COR-L47 (cell line): ENCODE measurements at regions not wholly inside any gene's neighbourhood (a gene's known extent, or its start where the extent isn't known, plus 50 kb on each side); places are given as distances from the start of the nearest gene placed in this dataset.

ENCODE experiments used
- DNase-seq: peaks from one replicate; lab custom pipeline; 2025; lab: John Stamatoyannopoulos, UW

DNA sequence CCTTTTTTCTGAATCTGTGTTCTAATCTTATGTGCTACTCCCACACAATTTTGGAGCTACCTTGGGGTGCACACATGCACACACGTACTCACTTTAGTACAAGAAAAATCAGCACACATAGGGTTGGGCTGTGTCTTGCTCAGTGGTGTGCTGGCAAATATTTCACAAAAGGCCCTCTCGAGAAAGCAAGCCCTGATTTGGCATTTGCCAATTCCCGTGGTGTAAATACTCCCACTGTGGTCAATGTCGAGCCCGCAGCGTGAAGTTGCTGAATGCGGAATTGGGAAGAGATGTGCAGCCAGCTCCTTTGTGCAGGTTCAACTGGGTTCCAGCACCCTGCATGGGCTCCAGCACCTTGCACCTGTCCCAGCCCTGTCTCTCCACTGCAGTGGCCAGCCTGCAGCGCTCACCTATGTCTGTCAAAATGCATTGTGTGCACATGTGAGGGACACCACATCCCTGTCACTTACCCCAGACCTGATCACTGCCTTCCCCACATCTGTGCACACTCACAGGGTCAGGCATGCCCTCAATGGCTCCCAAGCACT is 78.4 kb upstream of the WNT4 start:
- no peak for DNase-seq

DNA sequence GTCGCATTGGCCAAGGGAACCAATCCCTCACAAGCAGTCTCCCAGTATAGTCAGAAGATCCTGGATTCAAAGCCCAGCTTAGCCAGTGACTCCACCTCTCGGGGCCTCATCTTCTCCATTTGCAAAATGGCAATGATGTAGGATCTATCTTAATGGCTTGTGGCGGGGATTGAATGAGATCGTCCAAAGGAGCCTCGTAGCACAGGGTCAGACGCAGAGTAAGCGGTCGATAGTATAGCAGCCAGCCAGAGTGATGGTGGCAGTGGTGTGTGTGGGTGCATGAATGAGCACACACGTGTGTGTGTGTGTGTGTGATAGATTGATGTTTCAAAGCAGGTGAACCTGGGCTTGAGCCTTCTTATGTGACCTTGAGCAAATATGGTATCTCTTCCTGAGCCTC is 79.8 kb upstream of the WNT4 start:
- DNase-seq = no peak

DNA sequence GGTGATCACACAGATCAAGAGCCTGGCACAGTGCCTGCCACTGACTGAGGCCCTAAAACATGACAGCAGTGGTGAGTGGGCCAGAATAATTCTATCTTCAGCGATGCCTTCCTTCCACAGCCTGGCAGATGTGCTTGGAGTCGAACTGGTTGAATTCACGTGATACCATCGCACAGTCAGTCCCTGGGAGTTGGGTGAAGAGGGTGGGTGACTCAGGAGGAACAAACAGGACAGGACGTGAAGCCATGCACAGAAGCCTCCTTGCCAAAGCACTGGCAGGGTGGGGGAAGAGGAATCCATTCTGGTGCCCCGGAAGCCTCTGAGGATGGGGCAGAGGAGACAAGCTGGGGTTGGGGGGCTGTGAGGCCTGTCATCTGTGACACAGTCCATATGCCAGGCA is 80.3 kb upstream of the WNT4 start:
- no peak for DNase-seq

DNA sequence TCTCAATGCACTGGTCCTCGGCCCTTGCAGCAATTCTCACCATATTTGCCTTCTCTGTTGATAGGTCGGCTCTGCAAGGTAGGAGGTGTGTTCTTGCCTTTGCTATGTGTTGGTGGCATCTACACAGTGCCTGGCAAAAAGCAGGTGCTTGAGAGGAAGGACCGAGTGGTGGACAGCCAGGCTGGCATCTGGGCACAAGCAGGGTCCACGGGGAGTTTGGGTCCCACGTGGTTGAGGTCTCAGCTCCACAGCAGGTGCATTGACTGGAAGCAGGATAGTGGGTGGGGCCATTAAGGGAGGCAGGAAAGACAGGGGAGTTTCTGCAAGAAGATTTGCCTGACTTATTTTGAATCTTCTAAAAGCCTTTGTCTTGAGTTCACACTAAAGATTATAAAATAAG is 81.2 kb upstream of the WNT4 start:
- DNase-seq = no peak

DNA sequence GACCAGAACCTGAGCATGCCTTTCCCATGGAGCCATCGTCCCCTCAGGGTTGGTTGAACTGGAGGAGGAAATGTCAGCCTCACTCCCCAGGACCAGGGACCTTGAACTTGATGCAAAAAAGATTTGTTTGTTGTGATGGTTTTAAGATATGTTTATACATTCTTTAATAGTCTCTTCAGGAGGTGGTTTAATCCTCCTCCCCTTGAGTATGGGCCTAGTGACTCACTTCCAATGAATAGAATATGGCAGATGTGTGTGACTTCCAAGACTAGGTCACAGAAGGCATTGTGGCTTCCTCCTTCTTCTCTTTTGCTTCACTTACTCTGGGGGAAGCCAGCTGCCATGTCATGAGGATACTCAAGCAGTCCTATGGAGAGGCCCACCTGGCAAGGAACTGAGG is 81.7 kb upstream of the WNT4 start:
- no peak for DNase-seq

DNA sequence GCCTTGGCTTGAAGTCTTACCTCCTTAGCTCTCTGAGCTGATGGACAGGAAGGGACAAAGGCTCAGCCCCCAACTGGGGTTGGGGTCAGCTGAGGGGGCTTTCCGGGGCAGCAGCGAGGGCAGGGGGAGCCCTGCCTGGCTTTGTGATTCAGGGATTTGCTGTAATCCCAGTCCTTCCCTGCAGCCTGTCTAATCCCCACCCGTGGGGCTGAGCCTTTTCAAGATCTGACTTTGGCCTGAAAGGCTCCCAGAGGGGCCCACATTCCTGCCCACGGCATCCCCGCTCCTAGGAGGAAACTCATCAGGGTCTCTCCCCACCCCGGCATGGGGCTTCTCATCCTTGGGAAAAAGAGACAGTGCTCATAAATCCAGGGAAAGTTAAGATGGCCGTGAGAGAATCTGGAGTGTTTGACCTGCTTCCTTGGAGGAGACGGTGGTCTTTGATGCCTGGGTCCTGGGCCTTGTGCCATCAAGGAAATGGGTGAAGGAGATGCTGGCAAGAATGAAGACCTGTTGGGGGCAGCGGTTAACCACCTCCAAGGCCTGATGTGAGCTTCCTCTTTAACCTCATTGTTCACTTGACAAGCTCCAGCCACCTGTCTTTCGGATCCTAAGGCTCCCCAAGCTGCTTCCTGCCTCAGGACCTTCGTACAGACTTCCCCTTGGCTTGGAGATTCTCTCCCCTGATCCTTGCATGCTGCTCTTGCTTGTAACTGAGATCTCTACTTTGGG is 83.1 kb upstream of the WNT4 start:
- no peak for DNase-seq

DNA sequence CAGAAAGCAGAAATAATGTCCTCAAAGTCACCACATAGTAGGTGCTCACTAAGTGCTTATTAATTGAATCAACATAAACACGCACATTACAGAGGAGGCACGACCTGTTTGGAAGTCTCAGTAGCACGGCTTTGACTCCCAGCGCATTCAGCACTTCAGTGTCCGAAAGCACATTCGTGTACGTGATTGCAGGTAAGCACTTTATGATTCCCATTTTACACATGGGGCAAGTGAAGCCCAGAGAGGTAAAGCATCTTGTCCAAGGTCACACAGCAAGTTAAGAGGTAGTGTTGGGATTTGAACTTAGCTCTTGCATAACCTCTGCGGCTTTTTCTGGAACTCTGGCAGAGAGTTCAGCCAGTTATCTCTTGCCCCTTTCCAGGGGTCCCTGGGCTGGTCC is 85.2 kb upstream of the WNT4 start:
- no peak for DNase-seq

DNA sequence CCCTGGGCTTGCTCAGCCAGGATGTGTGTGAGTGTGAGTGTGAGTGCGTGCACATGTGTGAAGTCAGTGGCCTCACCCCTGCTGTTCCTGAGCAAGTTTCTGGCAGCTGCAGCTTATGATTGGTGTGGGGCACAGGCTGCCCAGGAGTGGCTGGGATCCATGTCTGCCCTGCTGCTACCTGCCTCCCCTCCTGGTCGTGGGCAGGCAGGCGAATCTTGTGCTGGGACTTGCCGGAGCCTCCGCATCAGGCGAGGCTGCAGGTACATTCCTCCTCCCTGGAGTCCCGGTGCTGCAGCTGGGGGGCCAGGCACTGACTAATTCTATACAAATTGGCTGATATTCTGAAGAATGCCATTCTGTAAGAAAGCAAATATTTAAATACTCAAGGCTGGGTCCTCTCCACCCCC is 85.6 kb upstream of the WNT4 start:
- no peak for DNase-seq

DNA sequence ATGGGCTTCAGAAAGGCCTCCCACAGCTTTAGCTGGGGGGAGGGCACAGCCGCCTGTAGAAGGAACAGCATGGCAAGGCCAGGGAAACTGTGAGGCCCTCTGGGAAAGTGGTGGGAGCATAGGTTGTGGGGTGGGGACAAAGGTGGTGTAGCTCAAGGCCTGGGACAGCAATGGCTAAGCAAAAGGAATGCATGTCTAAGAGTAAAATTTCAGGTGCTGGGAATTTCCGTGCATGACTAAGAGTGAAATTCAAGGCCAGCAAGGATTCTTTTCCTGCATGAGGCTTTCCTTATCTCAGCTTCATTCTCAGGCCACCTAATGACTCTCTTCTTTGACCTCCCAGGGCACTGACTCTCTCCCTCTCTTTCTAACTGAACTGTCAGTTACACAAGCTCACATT is 86.5 kb upstream of the WNT4 start:
- no peak for DNase-seq

DNA sequence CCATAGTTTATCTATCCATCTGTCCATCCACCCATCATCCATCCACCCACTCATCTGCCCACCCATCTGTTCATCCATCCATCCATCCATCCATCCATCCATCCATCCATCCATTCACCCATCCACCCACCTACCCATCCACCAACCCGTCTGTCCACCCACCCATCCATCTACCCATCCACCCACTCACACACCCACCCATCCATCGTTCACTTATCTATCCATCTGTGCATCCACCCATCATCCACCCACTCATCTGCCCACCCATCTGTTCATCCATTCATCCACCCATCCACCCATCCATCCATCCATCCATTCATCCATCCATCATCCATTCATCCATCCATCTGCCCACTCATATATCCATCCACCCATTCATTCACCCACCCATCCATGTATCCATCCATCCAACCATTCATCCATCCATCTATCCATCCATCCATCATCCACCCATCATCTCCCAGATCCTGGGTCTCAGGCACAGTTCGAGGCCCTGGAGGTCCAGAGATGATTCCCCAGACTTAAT is 88.2 kb upstream of the WNT4 start:
- no peak for DNase-seq

DNA sequence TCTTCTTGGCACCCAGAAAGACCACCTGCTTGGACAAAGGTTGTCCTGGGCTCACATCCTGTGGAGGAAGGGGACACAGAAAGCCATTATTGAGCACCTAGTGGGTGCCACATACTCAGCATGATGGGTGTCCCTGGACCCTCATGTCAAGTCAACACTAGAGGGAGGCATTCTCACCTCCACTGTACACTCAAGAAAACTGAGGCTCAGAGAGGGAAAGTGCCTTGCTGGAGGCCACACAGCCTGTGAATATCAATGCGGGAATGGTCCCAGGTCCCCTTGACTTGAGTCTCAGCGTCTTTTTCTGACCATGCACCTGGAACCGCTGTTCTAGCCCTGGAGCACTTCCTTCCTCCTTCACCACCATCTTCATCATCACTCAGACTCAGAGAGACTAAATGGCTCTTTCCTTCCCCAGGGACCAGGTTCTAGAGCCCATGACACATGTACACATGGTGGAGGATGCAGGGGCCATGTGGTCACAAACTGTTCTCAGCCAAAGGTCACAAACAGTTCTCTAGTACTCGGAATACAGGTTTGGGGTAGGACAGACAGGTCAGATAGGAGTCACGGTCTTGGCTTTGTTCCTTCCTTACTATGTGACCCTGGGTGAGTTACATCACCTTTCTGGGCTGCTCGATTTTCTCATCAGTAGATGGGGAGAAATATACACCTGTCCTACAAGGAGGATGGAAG is 89.2 kb upstream of the WNT4 start:
- no peak for DNase-seq

DNA sequence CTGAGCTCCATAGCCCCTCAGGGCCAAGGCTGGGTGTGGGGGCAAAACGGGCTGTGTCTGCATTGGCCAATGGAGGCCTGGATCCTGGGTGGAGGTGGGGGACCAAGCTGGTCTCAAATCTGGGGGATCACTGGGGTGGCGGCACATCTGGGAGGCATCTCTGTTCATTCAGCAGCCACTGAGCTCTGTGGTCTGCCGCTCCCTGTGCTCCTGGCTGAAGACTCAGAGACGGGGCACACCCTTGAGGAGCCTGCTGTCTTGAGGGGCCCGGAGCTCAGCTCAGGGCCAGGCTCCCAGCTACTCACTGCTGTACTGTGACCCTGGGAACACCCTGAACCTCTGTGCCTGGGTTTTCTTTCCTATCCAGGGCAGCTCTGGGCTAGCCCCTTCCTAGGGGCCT is 90.3 kb upstream of the WNT4 start:
- no peak for DNase-seq

DNA sequence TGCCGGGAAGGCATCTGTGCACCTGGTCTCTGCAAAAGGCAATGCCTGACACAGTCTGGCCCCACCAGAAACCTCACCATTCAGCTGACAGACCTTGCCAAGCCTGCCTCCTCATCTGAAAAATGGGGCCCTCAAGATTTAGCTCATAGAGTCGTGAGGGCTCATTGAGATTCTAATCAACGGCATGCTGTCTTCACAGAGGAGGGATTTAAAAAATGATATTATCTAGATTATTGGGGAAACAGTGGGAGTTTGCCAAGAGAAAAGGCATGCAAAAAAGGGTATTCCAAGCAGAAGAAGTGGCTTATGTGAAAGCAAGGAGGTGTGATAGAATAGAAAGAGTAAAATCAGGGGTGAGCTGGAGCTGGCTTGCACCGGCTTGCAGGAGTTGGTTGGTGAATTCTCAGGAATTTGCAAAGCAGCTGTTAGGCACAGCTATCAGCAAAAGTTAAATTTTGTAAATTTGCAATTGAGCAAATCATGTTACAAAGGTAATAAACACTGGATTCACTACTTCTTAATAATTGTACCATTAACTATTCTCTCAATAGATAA is 91.7 kb upstream of the WNT4 start:
- DNase-seq = no peak

DNA sequence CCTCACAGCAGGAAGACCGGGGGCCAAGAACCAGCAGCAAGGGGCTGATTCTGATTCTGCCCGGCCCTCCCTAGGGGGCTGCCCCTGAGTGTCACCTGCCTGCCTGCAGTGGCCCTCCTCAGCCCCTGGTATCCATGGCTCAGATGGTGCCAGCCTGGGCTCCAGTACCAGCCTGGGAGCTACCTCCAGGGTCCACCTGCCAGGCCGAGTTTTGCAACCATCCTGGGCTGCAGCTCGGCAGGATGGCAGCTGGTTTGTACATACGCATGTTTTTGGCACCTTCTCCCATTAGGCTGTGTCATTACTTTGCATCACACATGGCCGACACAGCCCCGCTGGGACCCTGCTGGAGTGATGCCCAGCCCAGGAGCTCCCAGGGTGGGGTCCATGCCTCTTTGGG is 93.3 kb upstream of the WNT4 start:
- DNase-seq = no peak

DNA sequence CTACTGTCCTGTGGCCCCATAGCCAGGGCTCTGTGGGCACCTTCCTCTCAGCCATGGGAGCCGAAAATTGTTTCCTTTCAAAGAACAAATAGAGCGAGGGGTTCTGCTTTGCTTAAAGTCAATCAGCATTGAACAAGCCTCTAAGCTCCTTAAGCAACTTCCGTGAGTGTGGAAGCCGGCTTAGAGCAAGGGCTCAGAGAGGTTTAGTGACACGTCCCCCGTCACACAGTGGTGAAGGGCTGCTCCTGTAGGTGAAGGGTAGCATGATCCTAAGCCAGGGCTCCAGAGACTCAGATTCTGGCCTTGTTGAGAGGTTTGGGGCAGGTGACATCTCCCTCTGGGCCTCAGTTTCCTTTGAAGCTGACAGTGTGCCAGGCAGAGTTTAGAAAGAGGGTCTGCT is 94.0 kb upstream of the WNT4 start:
- DNase-seq = no peak

DNA sequence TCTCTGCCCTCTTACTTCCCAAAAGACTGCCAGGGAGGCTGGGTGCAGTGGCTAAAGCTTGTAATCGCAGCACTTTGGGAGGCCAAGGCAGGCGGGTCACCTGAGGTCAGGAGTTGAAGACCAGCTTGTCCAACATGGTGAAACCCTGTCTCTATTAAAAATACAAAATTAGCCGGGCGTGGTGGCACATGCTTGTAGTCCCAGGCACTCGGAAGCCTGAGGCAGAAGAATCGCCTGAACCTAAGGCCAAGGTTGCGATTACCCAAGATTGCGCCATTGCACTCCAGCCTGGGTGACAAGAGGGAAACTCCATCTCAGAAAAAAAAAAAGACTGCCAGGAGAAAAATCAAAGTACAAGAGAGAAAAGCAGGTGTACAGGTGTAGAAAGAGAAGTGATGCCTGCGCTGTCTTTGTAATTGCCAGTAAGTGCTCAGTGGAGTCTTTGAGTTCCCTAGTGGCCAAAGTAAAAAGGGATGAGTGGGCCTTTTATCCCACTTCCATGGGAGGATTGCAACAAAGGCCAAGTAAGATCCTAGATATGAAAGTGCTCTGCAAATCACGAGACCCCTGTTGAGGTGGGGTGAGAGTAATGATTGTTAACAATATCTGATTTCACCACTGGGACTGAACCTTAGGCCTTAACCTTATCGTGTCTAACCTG is 94.7 kb upstream of the WNT4 start:
- DNase-seq = no peak

DNA sequence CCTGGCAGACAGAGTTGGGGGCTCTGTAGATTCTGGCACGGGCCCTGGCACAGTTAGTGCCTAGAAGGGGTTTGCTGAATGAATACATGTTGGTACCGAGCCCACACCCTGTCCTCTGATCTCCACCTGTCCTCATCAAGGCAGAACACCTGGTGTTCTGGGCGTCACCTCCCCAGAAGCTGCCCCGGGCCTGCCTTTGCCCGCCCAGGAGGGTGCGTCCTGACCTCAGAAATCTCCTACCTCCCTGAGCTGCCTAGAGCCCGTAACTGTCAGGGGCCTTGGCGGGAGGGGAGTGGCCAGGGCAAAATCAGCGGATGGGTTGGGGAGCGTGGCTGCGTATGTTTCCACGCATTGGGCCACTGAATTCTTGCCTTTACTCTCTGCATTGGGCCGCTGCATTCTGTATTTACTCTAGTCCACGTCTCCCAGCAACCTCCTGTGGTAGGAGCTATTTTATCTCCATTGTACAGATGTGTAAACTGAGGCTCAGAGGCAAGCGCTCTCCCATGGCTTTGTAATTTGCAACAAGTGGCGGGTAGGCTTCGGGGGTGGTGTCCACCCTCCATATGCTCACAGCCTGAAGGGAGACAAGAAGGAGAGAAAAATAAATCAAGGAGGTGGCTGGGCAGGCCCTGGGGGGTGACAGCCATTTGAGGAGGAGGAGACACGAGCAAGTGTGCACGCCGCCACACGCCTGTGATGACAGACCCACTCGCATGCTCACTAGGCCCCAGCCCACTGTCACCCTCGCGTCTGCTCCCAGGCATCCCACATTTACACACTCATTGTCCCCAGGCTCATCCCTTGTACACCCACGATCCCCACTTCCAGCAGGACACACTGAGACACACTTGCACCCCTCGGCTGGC is 95.7 kb upstream of the WNT4 start:
- no peak for DNase-seq

DNA sequence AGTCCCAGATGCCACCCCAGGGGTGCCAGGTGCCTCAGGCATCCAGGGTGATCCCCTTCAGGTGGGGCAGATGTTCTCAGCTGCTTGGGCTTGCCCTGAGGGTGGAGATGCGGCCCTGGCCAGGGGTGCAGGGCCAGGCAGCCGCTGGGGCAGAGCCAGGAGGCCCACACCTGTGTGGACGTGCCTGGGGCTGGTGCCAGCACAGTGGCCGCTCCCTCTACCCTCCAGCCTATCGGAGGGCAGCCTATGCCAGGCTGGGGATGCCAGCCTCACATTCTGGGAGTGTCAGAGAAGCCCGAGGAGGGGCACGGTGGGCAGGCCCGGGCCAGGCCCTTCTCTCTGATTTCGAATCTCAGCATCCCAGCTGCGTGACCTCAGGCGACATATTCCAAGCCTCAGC is 96.5 kb upstream of the WNT4 start:
- DNase-seq = no peak

DNA sequence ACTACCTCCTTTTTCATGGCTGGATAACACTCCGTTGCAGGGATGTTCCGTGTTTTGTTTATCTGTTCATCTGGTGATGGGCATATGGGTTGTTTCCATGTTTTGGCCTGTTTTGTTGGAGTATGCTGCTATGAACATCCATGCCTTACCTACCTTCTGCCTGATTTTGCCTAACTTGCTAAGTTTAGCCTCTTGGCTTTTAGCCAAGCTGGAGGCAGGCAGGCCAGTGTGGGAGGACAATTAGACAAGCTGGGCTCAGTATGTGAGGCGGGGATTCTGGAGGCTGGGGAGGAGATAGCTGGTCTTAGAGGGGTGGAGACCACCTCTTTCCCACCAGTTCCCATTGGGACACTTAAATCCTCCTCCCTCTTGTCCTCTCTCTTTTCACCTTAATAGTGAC is 98.4 kb upstream of the WNT4 start:
- no peak for DNase-seq

DNA sequence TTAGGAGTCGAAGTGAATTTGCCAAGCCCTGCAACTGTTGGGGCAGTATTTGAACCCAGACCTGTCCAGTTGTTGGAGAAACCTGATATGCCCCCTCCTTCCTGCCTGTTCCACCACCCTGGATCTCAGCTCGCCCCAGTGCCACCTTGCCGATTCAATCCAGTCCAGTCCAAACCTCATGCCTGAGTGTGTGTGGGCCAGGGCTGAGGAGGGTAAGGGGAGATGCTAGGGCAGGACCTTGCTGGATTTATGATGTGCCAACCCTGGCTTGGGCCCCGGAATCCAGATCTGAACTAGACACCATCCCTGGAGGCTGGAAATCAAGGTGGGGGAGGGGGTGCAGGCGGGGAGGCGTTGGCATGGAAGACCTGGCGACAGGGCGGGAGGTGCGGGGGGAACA is 98.9 kb upstream of the WNT4 start:
- DNase-seq = no peak

DNA sequence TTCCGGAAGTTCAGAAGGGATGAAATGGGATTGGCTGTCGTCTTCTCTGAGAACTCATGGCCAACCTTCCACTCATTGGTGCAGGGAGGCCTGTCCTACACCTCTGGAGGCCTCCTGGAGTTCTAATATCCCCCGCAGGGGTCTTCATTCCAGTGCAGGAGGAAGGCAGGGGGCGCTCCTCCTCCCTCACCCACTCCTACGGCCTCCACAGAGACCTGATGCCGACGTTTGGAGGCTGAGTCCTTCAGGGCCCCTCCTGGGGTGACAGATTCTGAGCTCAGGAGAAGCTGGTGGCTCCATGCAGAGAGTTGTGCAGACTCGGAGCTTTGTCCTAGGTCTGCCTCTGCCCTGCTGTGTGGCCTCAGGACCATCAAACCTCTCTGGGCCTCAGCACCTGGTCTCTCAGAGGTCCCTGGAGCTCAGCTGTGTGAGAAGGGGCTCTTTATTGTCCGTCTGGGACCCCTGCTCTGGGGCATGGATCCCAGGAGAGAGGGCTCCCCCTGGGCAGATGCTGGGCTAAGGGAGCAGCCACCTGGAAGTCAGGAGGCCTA is 102.3 kb upstream of the WNT4 start:
- no peak for DNase-seq
